HFFc6 (cell line): ENCODE measurements at regions not wholly inside any gene's neighbourhood (a gene's known extent, or its start where the extent isn't known, plus 50 kb on each side); places are given as distances from the start of the nearest gene placed in this dataset.

Experiments used
- DNase-seq: peaks from one replicate; pipeline ENCODE4 v3.0.0-alpha.2; 2018
- H3K27ac Mint-ChIP-seq: 2 replicates; pipeline ENCODE4 v1.8.0; 2020; ENCODE audit warnings: mild to moderate bottlenecking, mixed read lengths
- H3K27me3 Mint-ChIP-seq: 2 replicates; pipeline ENCODE4 v1.8.0; 2021; ENCODE audit warnings: mild to moderate bottlenecking, moderate library complexity, mixed read lengths; ENCODE audit not compliant: insufficient read depth
- H3K36me3 Mint-ChIP-seq: 2 replicates; pipeline ENCODE4 v1.8.0; 2021; ENCODE audit warnings: low read depth, mixed read lengths
- H3K4me1 Mint-ChIP-seq: 2 replicates; pipeline ENCODE4 v1.8.0; 2020; ENCODE audit warnings: low read depth, mixed read lengths
- H3K4me3 Mint-ChIP-seq: 2 replicates; pipeline ENCODE4 v1.8.0; 2020; ENCODE audit warnings: mild to moderate bottlenecking, moderate library complexity, mixed read lengths
- H3K9me3 Mint-ChIP-seq: 2 replicates; pipeline ENCODE4 v1.8.0; 2020; ENCODE audit warnings: mild to moderate bottlenecking, mixed read lengths
- TF ChIP-seq, protein P1 (sequence below): fragments of 200-600 bp; sonication (generic); IDR thresholded peaks from 2 replicates; pipeline ENCODE4 v1.5.0; 2021; ENCODE audit warnings: antibody characterized with exemption, mild to moderate bottlenecking

DNA sequence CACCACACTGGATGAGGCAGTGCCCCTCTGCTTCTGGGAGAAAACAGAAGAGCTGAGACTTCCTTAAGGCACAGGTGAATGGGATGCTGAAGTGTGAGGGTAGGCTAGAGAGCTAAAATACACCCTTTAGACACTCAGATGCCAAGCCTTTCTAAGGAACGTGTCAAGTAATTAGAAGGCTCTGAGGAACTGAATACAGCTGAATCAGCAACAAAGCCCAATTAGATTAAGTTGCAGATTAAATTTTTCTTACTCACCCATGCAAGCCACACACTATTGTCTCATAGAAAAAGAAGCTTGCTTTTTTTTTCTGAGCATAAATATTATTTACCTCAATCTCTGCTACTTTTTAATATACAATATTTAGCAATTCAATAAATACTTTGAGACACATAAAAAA is 354.3 kb upstream of the NRG3 start:
- H3K9me3 Mint-ChIP-seq: peaks cover 40% of the 10 kb centered on the region
- H3K27me3 Mint-ChIP-seq: no peaks in the 10 kb centered on the region
- H3K4me1 Mint-ChIP-seq: no peaks in the 10 kb centered on the region
- no peaks in the 10 kb centered on the region for H3K36me3 Mint-ChIP-seq
- no peak for DNase-seq
- H3K27ac Mint-ChIP-seq: no peak overlapping the region
- H3K4me3 Mint-ChIP-seq: no peak overlapping the region
- TF ChIP-seq, protein P1, sequence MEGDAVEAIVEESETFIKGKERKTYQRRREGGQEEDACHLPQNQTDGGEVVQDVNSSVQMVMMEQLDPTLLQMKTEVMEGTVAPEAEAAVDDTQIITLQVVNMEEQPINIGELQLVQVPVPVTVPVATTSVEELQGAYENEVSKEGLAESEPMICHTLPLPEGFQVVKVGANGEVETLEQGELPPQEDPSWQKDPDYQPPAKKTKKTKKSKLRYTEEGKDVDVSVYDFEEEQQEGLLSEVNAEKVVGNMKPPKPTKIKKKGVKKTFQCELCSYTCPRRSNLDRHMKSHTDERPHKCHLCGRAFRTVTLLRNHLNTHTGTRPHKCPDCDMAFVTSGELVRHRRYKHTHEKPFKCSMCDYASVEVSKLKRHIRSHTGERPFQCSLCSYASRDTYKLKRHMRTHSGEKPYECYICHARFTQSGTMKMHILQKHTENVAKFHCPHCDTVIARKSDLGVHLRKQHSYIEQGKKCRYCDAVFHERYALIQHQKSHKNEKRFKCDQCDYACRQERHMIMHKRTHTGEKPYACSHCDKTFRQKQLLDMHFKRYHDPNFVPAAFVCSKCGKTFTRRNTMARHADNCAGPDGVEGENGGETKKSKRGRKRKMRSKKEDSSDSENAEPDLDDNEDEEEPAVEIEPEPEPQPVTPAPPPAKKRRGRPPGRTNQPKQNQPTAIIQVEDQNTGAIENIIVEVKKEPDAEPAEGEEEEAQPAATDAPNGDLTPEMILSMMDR: no peak

DNA sequence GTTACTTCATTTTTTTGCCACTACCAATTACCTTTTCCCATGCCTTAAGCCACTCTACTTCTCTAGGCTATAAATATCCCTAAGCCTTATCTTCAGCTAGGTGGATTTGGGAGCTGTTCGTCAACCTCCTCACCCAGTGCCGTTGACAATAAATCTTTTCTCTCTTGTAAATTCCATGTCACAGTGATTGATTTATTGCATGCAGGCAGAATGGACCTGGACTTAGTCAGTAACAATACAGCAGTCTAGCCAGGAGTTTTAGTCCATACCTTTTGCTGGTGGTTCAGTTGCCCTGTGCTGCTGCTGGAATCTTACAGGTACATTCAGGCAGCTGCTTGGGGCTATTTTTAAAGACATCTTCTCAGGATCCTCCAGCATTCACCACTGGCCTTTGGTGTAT is 350.5 kb upstream of the NRG3 start:
- Mint-ChIP-seq H3K27me3 (no peaks in the 10 kb centered on the region), H3K4me3 (no peak overlapping the region), H3K9me3 (peaks cover 45% of the 10 kb centered on the region), H3K4me1 (no peaks in the 10 kb centered on the region), H3K27ac (no peak overlapping the region), H3K36me3 (no peaks in the 10 kb centered on the region)
- TF ChIP-seq, protein P1: no peak
- DNase-seq: no peak

DNA sequence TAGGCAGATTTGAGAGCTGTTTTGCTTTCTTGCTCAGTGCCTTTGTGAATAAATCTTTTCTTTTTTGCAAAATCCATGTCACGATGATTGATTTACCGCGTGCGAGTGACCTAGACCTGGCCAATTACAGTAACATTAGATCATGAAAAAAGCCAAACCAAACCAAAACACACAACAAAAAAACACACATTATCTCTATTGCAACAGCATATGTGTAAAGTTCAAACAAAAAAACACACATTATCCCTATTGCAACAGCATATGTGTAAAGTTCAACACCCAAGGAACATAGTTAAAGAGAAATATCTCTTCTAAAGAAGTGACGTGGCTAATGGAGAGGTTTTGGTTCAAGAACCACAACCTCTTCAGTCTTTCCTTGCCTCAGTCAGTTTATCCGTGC is 342.6 kb upstream of the NRG3 start:
- Mint-ChIP-seq H3K9me3 (peaks cover 44% of the 10 kb centered on the region), H3K4me1 (no peaks in the 10 kb centered on the region), H3K36me3 (no peaks in the 10 kb centered on the region), H3K4me3 (no peak overlapping the region), H3K27me3 (no peaks in the 10 kb centered on the region; the same call in 1 of the 2 replicates), H3K27ac (no peak overlapping the region)
- TF ChIP-seq, protein P1: no peak
- no peak for DNase-seq

DNA sequence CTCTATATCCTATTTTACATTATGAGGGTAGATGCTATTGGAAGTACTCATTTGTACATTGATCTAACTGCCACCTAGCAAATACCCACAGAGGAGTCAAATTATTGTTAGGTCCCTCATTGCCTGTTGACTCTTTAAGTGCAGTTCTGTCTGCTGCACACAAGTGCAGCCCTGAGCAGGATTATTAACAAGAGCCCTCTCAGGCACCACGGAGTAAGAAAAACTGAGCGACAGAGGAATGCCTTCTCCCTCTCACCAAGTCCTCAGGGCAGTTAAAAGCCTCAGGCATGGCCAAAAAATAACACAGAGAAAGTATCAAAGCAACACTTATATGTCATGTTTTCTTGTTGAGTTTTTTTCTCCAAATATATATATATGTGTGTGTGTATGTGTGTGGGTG is 340.0 kb upstream of the NRG3 start:
- Mint-ChIP-seq H3K27me3 (no peaks in the 10 kb centered on the region; the same call in 1 of the 2 replicates), H3K4me3 (no peak overlapping the region), H3K36me3 (no peaks in the 10 kb centered on the region; the same call in 1 of the 2 replicates), H3K4me1 (no peaks in the 10 kb centered on the region), H3K27ac (no peak overlapping the region), H3K9me3 (peaks cover 49% of the 10 kb centered on the region)
- no peak for DNase-seq
- TF ChIP-seq, protein P1: no peak

DNA sequence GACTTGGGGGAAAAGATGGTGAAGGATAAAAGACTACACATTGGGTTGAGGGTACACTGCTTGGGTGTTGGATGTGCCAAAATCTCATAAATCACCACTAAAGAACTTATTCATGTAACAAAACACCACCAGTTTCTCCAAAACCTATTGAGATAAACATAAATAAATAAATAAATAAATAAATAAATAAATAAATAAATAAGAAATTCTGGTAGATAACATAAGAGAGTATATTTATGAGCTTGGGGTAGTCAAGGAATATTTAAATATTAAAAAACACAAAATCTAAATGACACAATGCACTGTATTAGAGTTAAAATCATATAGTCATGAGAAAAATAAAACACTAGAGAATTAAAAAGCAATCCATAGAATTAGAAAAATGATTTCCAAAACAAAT is 333.5 kb upstream of the NRG3 start:
- no peak for DNase-seq
- Mint-ChIP-seq H3K27ac (no peak overlapping the region), H3K36me3 (no peaks in the 10 kb centered on the region; the same call in 1 of the 2 replicates), H3K4me3 (no peak overlapping the region), H3K27me3 (no peaks in the 10 kb centered on the region), H3K9me3 (peaks cover 46% of the 10 kb centered on the region), H3K4me1 (no peaks in the 10 kb centered on the region)
- TF ChIP-seq, protein P1: no peak

DNA sequence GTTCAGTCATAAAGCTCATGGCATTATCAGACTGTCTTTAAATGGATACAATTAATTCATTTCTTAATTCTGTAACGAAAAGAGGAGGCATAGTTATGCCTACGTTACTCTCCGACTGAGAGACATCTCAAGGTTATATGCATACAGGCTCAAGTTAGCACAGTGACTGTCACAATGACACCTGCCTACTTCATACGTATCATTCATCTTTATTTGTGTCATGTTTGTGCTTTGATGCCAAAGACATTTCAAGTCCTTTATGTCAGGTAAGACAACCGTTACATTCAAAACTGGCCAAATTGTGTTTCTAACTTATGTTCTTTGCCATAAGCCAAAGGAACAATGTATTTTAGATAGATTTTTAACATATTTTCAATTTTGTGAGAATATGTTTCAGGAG is 328.8 kb upstream of the NRG3 start:
- no peak overlapping the region for H3K4me3 Mint-ChIP-seq
- no peaks in the 10 kb centered on the region for H3K27me3 Mint-ChIP-seq
- peaks cover 54% of the 10 kb centered on the region for H3K9me3 Mint-ChIP-seq

More for the DNA sequence above, 328.8 kb upstream of the NRG3 start:
- TF ChIP-seq, protein P1: no peak
- Mint-ChIP-seq H3K27ac (no peak overlapping the region), H3K36me3 (no peaks in the 10 kb centered on the region), H3K4me1 (no peaks in the 10 kb centered on the region)
- DNase-seq: no peak
